ENCODE measurements at regions not wholly inside any gene's neighbourhood (a gene's known extent, or its start where the extent isn't known, plus 50 kb on each side); places are given as distances from the start of the nearest gene placed in this dataset.

- TF ChIP-seq EZH2 (IDR thresholded peaks at IDR 0.05; ENCODE audit: low read length) (no peak), CTCF (optimal IDR thresholded peaks at IDR 0.05 in 1 of 3, IDR thresholded peaks at IDR 0.05 in 1 of 3, conservative IDR thresholded peaks at IDR 0.05 in 1 of 3; ENCODE audit: extremely low read depth in 1 of 3, insufficient read depth in 2 of 3, low read length in 3 of 3) (no peak)
Observed at GRCh38 chr6:119524410-119524809, 174.8 kb upstream of the MAN1A1 start.

Data from keratinocyte (primary cell).